ENCODE measurements at regions not wholly inside any gene's neighbourhood (a gene's known extent, or its start where the extent isn't known, plus 50 kb on each side); places are given as distances from the start of the nearest gene placed in this dataset.

GRCh38 chr10:14421941-14422340 lies 91.2 kb upstream of the FRMD4A start:
- TF ChIP-seq CTCF (conservative IDR thresholded peaks at IDR 0.05) (no peak), ZFX (IDR thresholded peaks at IDR 0.05) (no peak)

Data from C4-2B (cell line).